ENCODE measurements at regions not wholly inside any gene's neighbourhood (a gene's known extent, or its start where the extent isn't known, plus 50 kb on each side); places are given as distances from the start of the nearest gene placed in this dataset.

GRCh38 chr4:123599061-123599919 lies 202.7 kb downstream of the SPRY1 start:
- H2AFZ ChIP-seq (ENCODE audit: low read length): no peak overlapping the region
- H3K4me1 ChIP-seq (ENCODE audit: low read length): peaks cover 15% of the 10 kb centered on the region; the same call in 1 of the 2 replicates
- no peak for TF ChIP-seq EZH2 (optimal IDR thresholded peaks at IDR 0.05; ENCODE audit: low read depth, low read length)
- TF ChIP-seq EZH2phosphoT487 (IDR thresholded peaks at IDR 0.05; ENCODE audit: low read length): no peak
- no peak for TF ChIP-seq CTCF (IDR thresholded peaks at IDR 0.05; ENCODE audit: low read length)
- H3K4me3 ChIP-seq (ENCODE audit: low read length): no peak overlapping the region
- no peaks in the 10 kb centered on the region for H3K9me2 ChIP-seq (replicated peaks; ENCODE audit: insufficient read depth, low read length)
- no peaks in the 10 kb centered on the region for H3K36me3 ChIP-seq (replicated peaks; ENCODE audit: insufficient read depth, low read length)
- H3K79me2 ChIP-seq (ENCODE audit: low read length): no peaks in the 10 kb centered on the region
- DNase-seq: no peak
- no peaks in the 10 kb centered on the region for H3K9me3 ChIP-seq (replicated peaks; ENCODE audit: insufficient read depth, low read length)
- H4K20me1 ChIP-seq (ENCODE audit: insufficient read depth, low read length): no peaks in the 10 kb centered on the region
- H3K4me2 ChIP-seq (ENCODE audit: low read depth, low read length): no peak overlapping the region
- H3K27me3 ChIP-seq (replicated peaks; ENCODE audit: insufficient read depth, low read length): no peaks in the 10 kb centered on the region
- no peak overlapping the region for H3K27ac ChIP-seq (ENCODE audit: low read length)
- no peak overlapping the region for H3K9ac ChIP-seq (ENCODE audit: low read length)
- no peaks in the 10 kb centered on the region for H3F3A ChIP-seq (ENCODE audit: insufficient read depth, low read length)

GRCh38 chr4:123599920-123600810 lies 203.6 kb downstream of the SPRY1 start:
- peak; percentile 77 for DNase-seq
- H3K9me2 ChIP-seq (replicated peaks; ENCODE audit: insufficient read depth, low read length): no peaks in the 10 kb centered on the region
- H3K27me3 ChIP-seq (replicated peaks; ENCODE audit: insufficient read depth, low read length): no peaks in the 10 kb centered on the region
- H3K4me2 ChIP-seq (ENCODE audit: low read depth, low read length): peak overlapping the region; percentile 8; the same call in 1 of the 2 replicates
- peaks cover 15% of the 10 kb centered on the region; the same call in 1 of the 2 replicates for H3K4me1 ChIP-seq (ENCODE audit: low read length)
- no peaks in the 10 kb centered on the region for H3K36me3 ChIP-seq (replicated peaks; ENCODE audit: insufficient read depth, low read length)
- H3F3A ChIP-seq (ENCODE audit: insufficient read depth, low read length): no peaks in the 10 kb centered on the region
- no peak overlapping the region for H3K9ac ChIP-seq (ENCODE audit: low read length)
- TF ChIP-seq CTCF (IDR thresholded peaks at IDR 0.05; ENCODE audit: low read length) (no peak), EZH2 (optimal IDR thresholded peaks at IDR 0.05; ENCODE audit: low read depth, low read length) (no peak), EZH2phosphoT487 (IDR thresholded peaks at IDR 0.05; ENCODE audit: low read length) (no peak)
- no peak overlapping the region for H2AFZ ChIP-seq (ENCODE audit: low read length)
- H4K20me1 ChIP-seq (ENCODE audit: insufficient read depth, low read length): no peaks in the 10 kb centered on the region
- no peaks in the 10 kb centered on the region for H3K79me2 ChIP-seq (ENCODE audit: low read length)
- no peak overlapping the region for H3K27ac ChIP-seq (ENCODE audit: low read length)
- no peak overlapping the region for H3K4me3 ChIP-seq (ENCODE audit: low read length)
- no peaks in the 10 kb centered on the region for H3K9me3 ChIP-seq (replicated peaks; ENCODE audit: insufficient read depth, low read length)

DNA sequence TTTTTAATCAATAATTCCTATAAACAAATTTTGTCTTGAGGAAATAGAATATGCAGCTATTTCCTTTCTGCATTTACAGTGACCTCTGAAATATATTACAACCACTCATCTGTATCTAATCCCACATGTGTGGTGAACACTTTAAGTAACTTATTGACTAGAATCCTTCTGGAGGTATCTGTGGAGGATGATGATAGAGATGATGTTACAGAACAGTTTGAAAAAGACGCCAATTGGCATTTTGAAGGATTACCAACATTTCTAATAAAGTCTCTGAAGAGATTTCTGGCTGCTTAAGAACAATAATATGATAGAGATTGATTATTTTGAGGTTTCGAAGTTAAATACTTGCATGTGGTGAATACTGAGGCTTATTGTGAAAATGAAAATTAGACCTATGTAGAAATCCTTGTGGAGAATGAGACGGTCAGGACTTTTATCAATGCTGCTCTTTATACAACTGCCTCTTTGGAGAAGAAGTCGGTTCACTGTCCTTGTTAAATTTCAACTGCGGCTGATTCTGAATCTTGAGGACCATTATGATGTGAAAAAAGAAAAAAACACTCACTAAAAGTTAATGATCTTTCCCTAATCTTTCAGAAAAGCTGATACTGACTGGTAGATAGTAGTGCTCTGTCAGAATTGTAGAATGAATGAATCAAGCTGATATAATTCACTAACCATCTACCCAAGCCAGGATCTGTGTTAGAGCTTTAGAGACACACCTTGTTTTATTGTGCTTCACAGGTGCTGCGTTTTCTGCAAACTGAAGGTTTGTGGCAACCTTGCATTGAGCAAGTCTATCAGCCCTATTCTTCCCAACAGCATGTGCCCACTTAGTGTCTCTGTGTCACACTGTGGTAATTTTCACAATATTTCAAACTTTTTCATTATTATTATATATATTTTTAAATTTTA lies 204.7 kb downstream of the SPRY1 start:
- TF ChIP-seq EZH2 (optimal IDR thresholded peaks at IDR 0.05; ENCODE audit: low read depth, low read length): no peak
- TF ChIP-seq EZH2phosphoT487 (IDR thresholded peaks at IDR 0.05; ENCODE audit: low read length): no peak
- no peak for TF ChIP-seq CTCF (IDR thresholded peaks at IDR 0.05; ENCODE audit: low read length)
- Histone ChIP-seq H3K79me2 (ENCODE audit: low read length) (no peaks in the 10 kb centered on the region), H3K9me3 (replicated peaks; ENCODE audit: insufficient read depth, low read length) (no peaks in the 10 kb centered on the region), H3K27me3 (replicated peaks; ENCODE audit: insufficient read depth, low read length) (no peaks in the 10 kb centered on the region), H3K4me2 (ENCODE audit: low read depth, low read length) (no peak overlapping the region), H3F3A (ENCODE audit: insufficient read depth, low read length) (no peaks in the 10 kb centered on the region), H3K27ac (ENCODE audit: low read length) (no peak overlapping the region), H3K4me1 (ENCODE audit: low read length) (peaks cover 15% of the 10 kb centered on the region; the same call in 1 of the 2 replicates), H3K4me3 (ENCODE audit: low read length) (no peak overlapping the region), H3K9ac (ENCODE audit: low read length) (no peak overlapping the region), H2AFZ (ENCODE audit: low read length) (no peak overlapping the region), H3K9me2 (replicated peaks; ENCODE audit: insufficient read depth, low read length) (no peaks in the 10 kb centered on the region), H3K36me3 (replicated peaks; ENCODE audit: insufficient read depth, low read length) (no peaks in the 10 kb centered on the region), H4K20me1 (ENCODE audit: insufficient read depth, low read length) (no peaks in the 10 kb centered on the region)
- no peak for DNase-seq

Data from MM.1S (cell line).